ENCODE measurements at regions not wholly inside any gene's neighbourhood (a gene's known extent, or its start where the extent isn't known, plus 50 kb on each side); places are given as distances from the start of the nearest gene placed in this dataset.
"Not testable (repeated sequence)": the region's sequence is repeated elsewhere in the genome, so short reads cannot be mapped to it uniquely, and the experiment has no call there.

GRCh38 chrX:7378406-7378805 is 230.5 kb upstream of the PUDP start:
- no peak overlapping the region for H3K4me3 ChIP-seq (ENCODE audit: low read depth, low read length)
- no peak for TF ChIP-seq CTCF (IDR thresholded peaks at IDR 0.05; ENCODE audit: borderline replicate concordance, insufficient read depth, low read depth, low read length)

- TF ChIP-seq CTCF (IDR thresholded peaks at IDR 0.05; ENCODE audit: borderline replicate concordance, insufficient read depth, low read depth, low read length) = no peak
- H3K4me3 ChIP-seq (ENCODE audit: low read depth, low read length) = no peak overlapping the region
Measured at GRCh38 chrX:7372825-7373525, 225.0 kb upstream of the PUDP start.

GRCh38 chrX:7362111-7362510 is 214.2 kb upstream of the PUDP start:
- no peak for TF ChIP-seq CTCF (IDR thresholded peaks at IDR 0.05; ENCODE audit: borderline replicate concordance, insufficient read depth, low read depth, low read length)
- no peak overlapping the region for H3K4me3 ChIP-seq (ENCODE audit: low read depth, low read length)

- TF ChIP-seq CTCF (IDR thresholded peaks at IDR 0.05; ENCODE audit: borderline replicate concordance, insufficient read depth, low read depth, low read length) = no peak
- H3K4me3 ChIP-seq (ENCODE audit: low read depth, low read length) = no peak overlapping the region
Measured at GRCh38 chrX:7351926-7352325, 204.0 kb upstream of the PUDP start.

GRCh38 chrX:7347465-7347864 is 199.5 kb upstream of the PUDP start:
- no peak overlapping the region for H3K4me3 ChIP-seq (ENCODE audit: low read depth, low read length)
- no peak for TF ChIP-seq CTCF (IDR thresholded peaks at IDR 0.05; ENCODE audit: borderline replicate concordance, insufficient read depth, low read depth, low read length)

GRCh38 chrX:7346021-7346420 is 198.1 kb upstream of the PUDP start:
- no peak overlapping the region for H3K4me3 ChIP-seq (ENCODE audit: low read depth, low read length)
- no peak for TF ChIP-seq CTCF (IDR thresholded peaks at IDR 0.05; ENCODE audit: borderline replicate concordance, insufficient read depth, low read depth, low read length)

GRCh38 chrX:7343181-7343580 is 195.2 kb upstream of the PUDP start:
- no peak overlapping the region for H3K4me3 ChIP-seq (ENCODE audit: low read depth, low read length)

GRCh38 chrX:7335816-7336362 is 187.9 kb upstream of the PUDP start:
- not testable (repeated sequence) for H3K4me3 ChIP-seq (ENCODE audit: low read depth, low read length)

More at GRCh38 chrX:7343181-7343580, 195.2 kb upstream of the PUDP start:
- no peak for TF ChIP-seq CTCF (IDR thresholded peaks at IDR 0.05; ENCODE audit: borderline replicate concordance, insufficient read depth, low read depth, low read length)

Measured in GM12875 (cell line).